SK-N-SH treated with all-trans-retinoic acid at 6 μM for 48 hours (cell line): ENCODE measurements at regions not wholly inside any gene's neighbourhood (a gene's known extent, or its start where the extent isn't known, plus 50 kb on each side); places are given as distances from the start of the nearest gene placed in this dataset.
A peak's percentile ranks its signal among the peaks of the same experiment; 100 is the strongest.

Source experiments
- ATAC-seq: fragments of 200-7000 bp; cut with Tn5 transposase; 3 replicates; pipeline ENCODE4 v1.9.1; 2020; ENCODE audit warnings: mild to moderate bottlenecking, moderate library complexity
- ARNTL ChIP-seq: fragments of 450-650 bp; formaldehyde crosslinking; IDR thresholded peaks from 2 replicates; pipeline ENCODE4 v1.5.0; 2020; ENCODE audit warnings: low read depth, mild to moderate bottlenecking, moderate library complexity, borderline replicate concordance
- BACH2 ChIP-seq: fragments of 250-450 bp; sonication (Bioruptor Pico); IDR thresholded peaks from 2 replicates; pipeline ENCODE4 v1.9.0; 2021; ENCODE audit warnings: mild to moderate bottlenecking, borderline replicate concordance
- CSDC2 ChIP-seq: fragments of 250-450 bp; sonication (Bioruptor Pico); IDR thresholded peaks from 2 replicates; pipeline ENCODE4 v1.5.0; 2020; ENCODE audit warnings: mild to moderate bottlenecking, moderate library complexity
- CSRNP3 ChIP-seq: fragments of 250-450 bp; sonication (Bioruptor Pico); IDR thresholded peaks from 2 replicates; pipeline ENCODE4 v1.5.1; 2021; ENCODE audit warnings: mild to moderate bottlenecking, moderate library complexity
- ESRRG ChIP-seq: fragments of 250-450 bp; sonication (Bioruptor Pico); IDR thresholded peaks from 2 replicates; pipeline ENCODE4 v1.6.1; 2021; ENCODE audit warnings: mild to moderate bottlenecking
- GLIS3 ChIP-seq: fragments of 250-450 bp; sonication (Bioruptor Pico); IDR thresholded peaks from 2 replicates; pipeline ENCODE4 v1.5.0; 2020; ENCODE audit warnings: mild to moderate bottlenecking, moderate library complexity
- OSR1 ChIP-seq: fragments of 250-450 bp; sonication (Bioruptor Pico); IDR thresholded peaks from 2 replicates; pipeline ENCODE4 v1.8.0; 2022; ENCODE audit warnings: moderate library complexity, mild to moderate bottlenecking, inconsistent platforms
- PATZ1 ChIP-seq: fragments of 250-450 bp; sonication (Bioruptor Pico); IDR thresholded peaks from 2 replicates; pipeline ENCODE4 v1.8.0; 2020; ENCODE audit warnings: mild to moderate bottlenecking, moderate library complexity, borderline replicate concordance
- PPARA ChIP-seq: fragments of 250-450 bp; sonication (Bioruptor Pico); IDR thresholded peaks from 2 replicates; pipeline ENCODE4 v1.5.0; 2020; ENCODE audit warnings: mild to moderate bottlenecking, borderline replicate concordance
- RARB ChIP-seq: fragments of 250-450 bp; sonication (Bioruptor Pico); IDR thresholded peaks from 2 replicates; pipeline ENCODE4 v1.8.0; 2021; ENCODE audit warnings: mild to moderate bottlenecking, moderate library complexity
- SNAI2 ChIP-seq: fragments of 250-450 bp; sonication (Bioruptor Pico); IDR thresholded peaks from 2 replicates; pipeline ENCODE4 v1.5.0; 2020; ENCODE audit warnings: mild to moderate bottlenecking, moderate library complexity
- TCF4 ChIP-seq: fragments of 250-450 bp; sonication (Bioruptor Pico); IDR thresholded peaks from 2 replicates; pipeline ENCODE4 v1.8.0; 2021; ENCODE audit warnings: mild to moderate bottlenecking, moderate library complexity, borderline replicate concordance
- ZC3H10 ChIP-seq: fragments of 250-450 bp; sonication (Bioruptor Pico); IDR thresholded peaks from 2 replicates; pipeline ENCODE4 v1.5.1; 2021; ENCODE audit warnings: mild to moderate bottlenecking, moderate library complexity
- ZFP3 ChIP-seq: fragments of 250-450 bp; sonication (Bioruptor Pico); IDR thresholded peaks from 2 replicates; pipeline ENCODE4 v1.5.0; 2020; ENCODE audit warnings: mild to moderate bottlenecking, moderate library complexity
- ZFP30 ChIP-seq: fragments of 450-650 bp; formaldehyde crosslinking; IDR thresholded peaks from 2 replicates; pipeline ENCODE4 v1.5.0; 2022; ENCODE audit warnings: mild to moderate bottlenecking, moderate library complexity
- ZNF565 ChIP-seq: fragments of 450-650 bp; formaldehyde crosslinking; conservative IDR thresholded peaks from 2 replicates; pipeline ENCODE4 v1.5.0; 2020; ENCODE audit warnings: low read depth, mild to moderate bottlenecking, moderate library complexity
- ZNF8 ChIP-seq: fragments of 450-650 bp; formaldehyde crosslinking; IDR thresholded peaks from 2 replicates; pipeline ENCODE4 v1.5.0; 2020; ENCODE audit warnings: mild to moderate bottlenecking, moderate library complexity
- TF ChIP-seq, protein P1 (sequence below): fragments of 250-450 bp; sonication (Bioruptor Pico); IDR thresholded peaks from 2 replicates; pipeline ENCODE4 v1.5.1; 2020; ENCODE audit warnings: low read depth, mild to moderate bottlenecking, moderate library complexity
- TF ChIP-seq, protein P2 (sequence below): fragments of 250-450 bp; sonication (Bioruptor Pico); IDR thresholded peaks from 2 replicates; pipeline ENCODE4 v1.8.0; 2021; ENCODE audit warnings: low read depth, mild to moderate bottlenecking, moderate library complexity, borderline replicate concordance
- TF ChIP-seq, protein P3 (sequence below): fragments of 250-450 bp; sonication (Bioruptor Pico); IDR thresholded peaks from 2 replicates; pipeline ENCODE4 v1.5.0; 2020; ENCODE audit warnings: mild to moderate bottlenecking, moderate library complexity

- peak; percentile 36; the same call in 1 of the 3 replicates for ATAC-seq
- no peak for TF ChIP-seq ESRRG (CRISPR knock-in tag)
- no peak for TF ChIP-seq GLIS3
- TF ChIP-seq PATZ1 = no peak
- TF ChIP-seq RARB (CRISPR knock-in tag) = no peak
- TF ChIP-seq CSDC2 (CRISPR knock-in tag) = no peak
- TF ChIP-seq, protein P1, sequence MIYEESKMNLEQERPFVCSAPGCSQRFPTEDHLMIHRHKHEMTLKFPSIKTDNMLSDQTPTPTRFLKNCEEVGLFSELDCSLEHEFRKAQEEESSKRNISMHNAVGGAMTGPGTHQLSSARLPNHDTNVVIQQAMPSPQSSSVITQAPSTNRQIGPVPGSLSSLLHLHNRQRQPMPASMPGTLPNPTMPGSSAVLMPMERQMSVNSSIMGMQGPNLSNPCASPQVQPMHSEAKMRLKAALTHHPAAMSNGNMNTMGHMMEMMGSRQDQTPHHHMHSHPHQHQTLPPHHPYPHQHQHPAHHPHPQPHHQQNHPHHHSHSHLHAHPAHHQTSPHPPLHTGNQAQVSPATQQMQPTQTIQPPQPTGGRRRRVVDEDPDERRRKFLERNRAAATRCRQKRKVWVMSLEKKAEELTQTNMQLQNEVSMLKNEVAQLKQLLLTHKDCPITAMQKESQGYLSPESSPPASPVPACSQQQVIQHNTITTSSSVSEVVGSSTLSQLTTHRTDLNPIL = no peak
Measured at GRCh38 chr15:69749797-69750196, 297.2 kb downstream of the RPLP1 start.

GRCh38 chr15:69750253-69750652 is 297.6 kb downstream of the RPLP1 start:
- no peak for ATAC-seq
- TF ChIP-seq, protein P2, sequence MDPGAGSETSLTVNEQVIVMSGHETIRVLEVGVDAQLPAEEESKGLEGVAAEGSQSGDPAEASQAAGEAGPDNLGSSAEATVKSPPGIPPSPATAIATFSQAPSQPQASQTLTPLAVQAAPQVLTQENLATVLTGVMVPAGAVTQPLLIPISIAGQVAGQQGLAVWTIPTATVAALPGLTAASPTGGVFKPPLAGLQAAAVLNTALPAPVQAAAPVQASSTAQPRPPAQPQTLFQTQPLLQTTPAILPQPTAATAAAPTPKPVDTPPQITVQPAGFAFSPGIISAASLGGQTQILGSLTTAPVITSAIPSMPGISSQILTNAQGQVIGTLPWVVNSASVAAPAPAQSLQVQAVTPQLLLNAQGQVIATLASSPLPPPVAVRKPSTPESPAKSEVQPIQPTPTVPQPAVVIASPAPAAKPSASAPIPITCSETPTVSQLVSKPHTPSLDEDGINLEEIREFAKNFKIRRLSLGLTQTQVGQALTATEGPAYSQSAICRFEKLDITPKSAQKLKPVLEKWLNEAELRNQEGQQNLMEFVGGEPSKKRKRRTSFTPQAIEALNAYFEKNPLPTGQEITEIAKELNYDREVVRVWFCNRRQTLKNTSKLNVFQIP (CRISPR knock-in tag) = no peak
- TF ChIP-seq, protein P3, sequence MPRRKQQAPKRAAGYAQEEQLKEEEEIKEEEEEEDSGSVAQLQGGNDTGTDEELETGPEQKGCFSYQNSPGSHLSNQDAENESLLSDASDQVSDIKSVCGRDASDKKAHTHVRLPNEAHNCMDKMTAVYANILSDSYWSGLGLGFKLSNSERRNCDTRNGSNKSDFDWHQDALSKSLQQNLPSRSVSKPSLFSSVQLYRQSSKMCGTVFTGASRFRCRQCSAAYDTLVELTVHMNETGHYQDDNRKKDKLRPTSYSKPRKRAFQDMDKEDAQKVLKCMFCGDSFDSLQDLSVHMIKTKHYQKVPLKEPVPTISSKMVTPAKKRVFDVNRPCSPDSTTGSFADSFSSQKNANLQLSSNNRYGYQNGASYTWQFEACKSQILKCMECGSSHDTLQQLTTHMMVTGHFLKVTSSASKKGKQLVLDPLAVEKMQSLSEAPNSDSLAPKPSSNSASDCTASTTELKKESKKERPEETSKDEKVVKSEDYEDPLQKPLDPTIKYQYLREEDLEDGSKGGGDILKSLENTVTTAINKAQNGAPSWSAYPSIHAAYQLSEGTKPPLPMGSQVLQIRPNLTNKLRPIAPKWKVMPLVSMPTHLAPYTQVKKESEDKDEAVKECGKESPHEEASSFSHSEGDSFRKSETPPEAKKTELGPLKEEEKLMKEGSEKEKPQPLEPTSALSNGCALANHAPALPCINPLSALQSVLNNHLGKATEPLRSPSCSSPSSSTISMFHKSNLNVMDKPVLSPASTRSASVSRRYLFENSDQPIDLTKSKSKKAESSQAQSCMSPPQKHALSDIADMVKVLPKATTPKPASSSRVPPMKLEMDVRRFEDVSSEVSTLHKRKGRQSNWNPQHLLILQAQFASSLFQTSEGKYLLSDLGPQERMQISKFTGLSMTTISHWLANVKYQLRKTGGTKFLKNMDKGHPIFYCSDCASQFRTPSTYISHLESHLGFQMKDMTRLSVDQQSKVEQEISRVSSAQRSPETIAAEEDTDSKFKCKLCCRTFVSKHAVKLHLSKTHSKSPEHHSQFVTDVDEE (CRISPR knock-in tag) = no peak
- TF ChIP-seq ZNF8 (CRISPR knock-in tag) = no peak
- TF ChIP-seq ZFP30 (CRISPR knock-in tag) = no peak
- no peak for TF ChIP-seq ARNTL (CRISPR knock-in tag)
- no peak for TF ChIP-seq GLIS3
- TF ChIP-seq ZNF565 (CRISPR knock-in tag) = no peak
- TF ChIP-seq SNAI2 (CRISPR knock-in tag) = no peak
- no peak for TF ChIP-seq TCF4 (CRISPR knock-in tag)
- no peak for TF ChIP-seq OSR1 (CRISPR knock-in tag)
- TF ChIP-seq CSRNP3 (CRISPR knock-in tag) = no peak
- no peak for TF ChIP-seq ZFP3 (CRISPR knock-in tag)

DNA sequence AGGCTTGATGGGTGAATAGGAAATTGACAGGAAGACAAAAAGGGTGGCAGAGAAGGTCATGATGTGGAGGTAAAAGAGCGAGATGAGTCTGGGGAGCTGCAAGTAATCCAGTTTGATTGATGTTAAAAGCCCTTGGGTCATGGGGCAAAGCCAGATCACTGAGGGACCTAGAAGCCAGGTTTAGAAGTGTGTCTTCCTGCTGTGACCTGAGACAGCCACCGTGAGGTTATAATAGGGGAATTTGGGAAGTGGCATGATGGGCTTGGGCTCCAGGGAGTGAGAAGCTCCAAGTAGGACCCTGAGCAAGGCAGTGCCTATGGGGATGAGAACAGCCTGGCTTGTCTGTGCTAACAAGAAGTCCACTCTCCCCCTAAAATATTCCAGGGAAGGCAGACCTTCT is 298.5 kb downstream of the RPLP1 start:
- no peak; the same call in 2 of the 3 replicates for ATAC-seq
- no peak for TF ChIP-seq CSDC2 (CRISPR knock-in tag)
- TF ChIP-seq ZC3H10 (CRISPR knock-in tag) = no peak
- no peak for TF ChIP-seq SNAI2 (CRISPR knock-in tag)
- TF ChIP-seq ARNTL (CRISPR knock-in tag) = no peak
- TF ChIP-seq ZNF8 (CRISPR knock-in tag) = no peak
- no peak for TF ChIP-seq BACH2 (CRISPR knock-in tag)
- no peak for TF ChIP-seq GLIS3
- TF ChIP-seq OSR1 (CRISPR knock-in tag) = no peak
- no peak for TF ChIP-seq TCF4 (CRISPR knock-in tag)
- TF ChIP-seq PPARA = no peak
- TF ChIP-seq, protein P1 = no peak
- TF ChIP-seq ZFP3 (CRISPR knock-in tag) = no peak
- TF ChIP-seq, protein P3 (CRISPR knock-in tag) = no peak
- TF ChIP-seq ZNF565 (CRISPR knock-in tag) = no peak
- TF ChIP-seq, all 23 proteins: peak for 0
